ENCODE measurements at regions not wholly inside any gene's neighbourhood (a gene's known extent, or its start where the extent isn't known, plus 50 kb on each side); places are given as distances from the start of the nearest gene placed in this dataset.
"Not testable (repeated sequence)": the region's sequence is repeated elsewhere in the genome, so short reads cannot be mapped to it uniquely, and the experiment has no call there.

DNA sequence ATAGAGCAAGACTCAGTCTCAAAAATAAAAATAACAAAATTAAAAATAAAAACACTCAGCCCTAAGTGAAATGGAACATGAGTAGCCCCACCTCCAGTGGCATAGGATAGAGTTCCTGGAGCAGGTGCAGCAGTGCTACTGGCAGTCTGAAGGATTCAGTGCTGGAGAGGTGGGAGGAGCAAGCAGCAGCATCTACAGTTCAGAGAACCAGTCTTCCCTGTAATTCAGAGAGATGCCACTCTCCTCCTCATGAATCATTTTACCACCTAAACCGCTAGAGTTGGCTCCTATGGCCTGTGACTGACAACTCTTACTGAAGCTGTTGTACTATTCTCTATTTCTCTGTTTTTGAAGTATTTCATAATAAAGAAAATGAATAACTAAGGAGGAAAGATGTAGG, 56.0 kb upstream of the SMURF2 start:
- no peak overlapping the region for H3K4me3 ChIP-seq (ENCODE audit: low read depth, low read length)
- DNase-seq (ENCODE audit: low read depth), result no peak
- TF ChIP-seq, protein P1, sequence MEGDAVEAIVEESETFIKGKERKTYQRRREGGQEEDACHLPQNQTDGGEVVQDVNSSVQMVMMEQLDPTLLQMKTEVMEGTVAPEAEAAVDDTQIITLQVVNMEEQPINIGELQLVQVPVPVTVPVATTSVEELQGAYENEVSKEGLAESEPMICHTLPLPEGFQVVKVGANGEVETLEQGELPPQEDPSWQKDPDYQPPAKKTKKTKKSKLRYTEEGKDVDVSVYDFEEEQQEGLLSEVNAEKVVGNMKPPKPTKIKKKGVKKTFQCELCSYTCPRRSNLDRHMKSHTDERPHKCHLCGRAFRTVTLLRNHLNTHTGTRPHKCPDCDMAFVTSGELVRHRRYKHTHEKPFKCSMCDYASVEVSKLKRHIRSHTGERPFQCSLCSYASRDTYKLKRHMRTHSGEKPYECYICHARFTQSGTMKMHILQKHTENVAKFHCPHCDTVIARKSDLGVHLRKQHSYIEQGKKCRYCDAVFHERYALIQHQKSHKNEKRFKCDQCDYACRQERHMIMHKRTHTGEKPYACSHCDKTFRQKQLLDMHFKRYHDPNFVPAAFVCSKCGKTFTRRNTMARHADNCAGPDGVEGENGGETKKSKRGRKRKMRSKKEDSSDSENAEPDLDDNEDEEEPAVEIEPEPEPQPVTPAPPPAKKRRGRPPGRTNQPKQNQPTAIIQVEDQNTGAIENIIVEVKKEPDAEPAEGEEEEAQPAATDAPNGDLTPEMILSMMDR (IDR thresholded peaks at IDR 0.05; ENCODE audit: insufficient read depth, low read depth, low read length, missing control alignments), result no peak

DNA sequence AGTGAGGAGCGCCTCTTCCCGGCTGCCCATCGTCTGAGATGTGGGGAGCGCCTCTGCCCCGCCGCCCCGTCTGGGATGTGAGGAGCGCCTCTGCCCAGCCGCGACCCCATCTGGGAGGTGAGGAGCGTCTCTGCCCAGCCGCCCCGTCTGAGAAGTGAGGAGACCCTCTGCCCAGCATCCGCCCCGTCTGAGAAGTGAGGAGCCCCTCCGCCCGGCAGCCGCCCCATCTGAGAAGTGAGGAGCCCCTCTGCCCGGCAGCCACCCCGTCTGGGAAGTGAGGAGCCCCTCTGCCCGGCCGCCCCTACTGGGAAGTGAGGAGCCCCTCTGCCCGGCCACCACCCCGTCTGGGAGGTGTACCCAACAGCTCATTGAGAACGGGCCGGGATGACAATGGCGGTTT, 54.4 kb upstream of the SMURF2 start:
- H3K4me3 ChIP-seq (ENCODE audit: low read depth, low read length); DNase-seq (ENCODE audit: low read depth): not testable (repeated sequence)

DNA sequence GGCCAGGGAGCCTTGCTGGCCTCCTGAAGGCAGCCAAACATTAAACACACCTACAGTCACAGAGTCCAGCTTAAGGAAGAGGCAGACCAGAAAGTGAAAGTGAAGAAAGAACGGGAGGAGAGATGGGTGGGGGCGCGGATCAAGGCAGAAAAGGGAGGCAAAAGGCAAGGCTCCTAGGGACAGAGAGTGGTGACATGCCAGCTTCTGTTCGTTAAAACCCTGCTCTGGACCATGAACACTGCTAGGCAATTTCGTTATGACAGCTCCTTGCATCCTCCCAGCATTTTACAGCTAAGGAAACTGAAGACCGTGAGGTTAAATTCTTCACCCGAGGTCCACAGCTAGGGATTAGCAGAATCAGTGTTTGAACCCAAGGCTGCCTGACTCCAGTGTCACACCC, 51.7 kb upstream of the SMURF2 start:
- peak; percentile 6 for DNase-seq (ENCODE audit: low read depth)
- H3K4me3 ChIP-seq (ENCODE audit: low read depth, low read length), result not testable (repeated sequence)

DNA sequence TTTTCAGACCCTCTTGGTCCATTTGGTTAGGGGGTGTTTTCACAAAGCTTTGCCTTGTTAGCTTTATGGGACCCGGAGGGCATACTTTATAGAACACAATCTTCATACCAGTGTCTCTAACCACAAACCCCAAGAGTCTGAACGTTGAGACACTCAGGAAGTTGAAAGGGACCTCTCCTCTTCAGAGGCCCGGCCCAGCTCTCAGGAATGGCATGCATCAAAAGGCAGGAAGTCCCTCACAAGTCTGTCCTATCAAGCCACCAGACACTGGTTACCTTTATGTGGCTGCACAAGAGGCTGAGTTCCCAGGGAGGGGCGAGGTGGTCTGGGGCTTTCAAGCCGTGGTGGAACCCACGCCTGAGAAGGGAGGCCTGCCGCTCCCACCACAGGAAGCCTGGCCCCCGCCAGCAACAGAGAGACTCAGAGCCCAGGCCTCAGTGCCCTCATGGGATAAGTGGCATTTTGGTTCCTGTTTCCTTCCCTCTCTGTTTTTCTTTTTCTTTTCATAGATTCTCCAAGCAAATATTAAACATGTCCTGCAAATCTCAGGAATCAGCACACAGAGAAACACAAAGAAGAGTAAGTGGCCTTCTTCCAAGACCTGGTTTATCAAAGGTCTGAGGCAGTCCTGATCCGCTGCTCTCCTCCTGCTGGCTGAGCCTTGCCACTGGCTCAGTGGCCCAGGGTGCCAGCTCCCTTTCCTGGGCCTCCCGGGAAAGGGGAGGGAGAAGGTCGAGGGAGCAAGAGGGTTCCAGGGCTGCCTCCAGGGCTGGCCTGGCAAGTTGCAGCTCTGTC, 50.6 kb upstream of the SMURF2 start:
- DNase-seq (ENCODE audit: low read depth), result peak; percentile 60
- not testable (repeated sequence) for H3K4me3 ChIP-seq (ENCODE audit: low read depth, low read length)
